ENCODE measurements at regions not wholly inside any gene's neighbourhood (a gene's known extent, or its start where the extent isn't known, plus 50 kb on each side); places are given as distances from the start of the nearest gene placed in this dataset.

- no peak for TF ChIP-seq POLR2AphosphoS5 (IDR thresholded peaks at IDR 0.05)
- no peak for TF ChIP-seq CTCF (IDR thresholded peaks at IDR 0.05)
- no peak for TF ChIP-seq POLR2A (IDR thresholded peaks at IDR 0.05)
These were observed 147.5 kb downstream of the IPO8 start for GRCh38 chr12:30548203-30548602.

All from sigmoid colon (tissue), 4 donors.